Sciatic nerve (tissue), 2 donors: ENCODE measurements at regions not wholly inside any gene's neighbourhood (a gene's known extent, or its start where the extent isn't known, plus 50 kb on each side); places are given as distances from the start of the nearest gene placed in this dataset.
"Not testable (repeated sequence)": the region's sequence is repeated elsewhere in the genome, so short reads cannot be mapped to it uniquely, and the experiment has no call there.

Experiments
- ATAC-seq: fragments of 200-7000 bp; cut with Tn5 transposase; one replicate; pipeline ENCODE4 v1.9.1; 2020; ENCODE audit warnings: mild to moderate bottlenecking, moderate library complexity
- DNase-seq: peaks from one replicate; pipeline ENCODE4 v3.0.0-alpha.2; 2020; ENCODE audit warnings: low spot score
- intact Hi-C: fragments of 100-400 bp; cut with DNase I; formaldehyde crosslinking; loops from one replicate; pipeline ENCODE4 v1.14.2; 2022
- donor health status: DM: no; HTN: no; CAD: no.
- donor health status: DM: no; HTN: no; CAD: no.

GRCh38 chr6:37580176-37580955 is 80.7 kb upstream of the CCDC167 start:
- intact Hi-C loops = no loop called here
- ATAC-seq (no peak), DNase-seq (no peak)

GRCh38 chr6:37579444-37580067 is 79.9 kb upstream of the CCDC167 start:
- DNase-seq (no peak), ATAC-seq (no peak)
- intact Hi-C loops = no loop called here

DNA sequence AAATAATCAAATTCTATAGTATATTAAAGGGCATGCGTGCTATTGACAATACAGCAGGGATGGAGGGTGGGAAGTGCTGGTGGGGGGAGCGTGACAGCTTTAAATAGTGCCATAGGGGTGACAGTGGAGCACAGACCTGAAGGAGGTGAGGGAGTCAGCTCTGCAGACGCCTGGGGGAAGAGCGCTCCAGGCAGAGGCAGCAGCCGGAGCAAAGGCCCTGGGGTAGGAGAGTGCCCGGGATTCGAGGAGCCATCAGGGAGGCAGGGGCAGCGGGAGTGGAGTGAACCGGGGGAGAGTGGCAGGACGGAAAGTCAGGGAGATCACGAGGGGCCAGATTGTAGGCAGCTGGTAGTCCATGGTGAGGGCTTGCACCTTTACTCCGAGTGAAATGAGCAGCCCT is 78.4 kb upstream of the CCDC167 start:
- no peak for ATAC-seq
- no peak for DNase-seq
- intact Hi-C loops = no loop called here

DNA sequence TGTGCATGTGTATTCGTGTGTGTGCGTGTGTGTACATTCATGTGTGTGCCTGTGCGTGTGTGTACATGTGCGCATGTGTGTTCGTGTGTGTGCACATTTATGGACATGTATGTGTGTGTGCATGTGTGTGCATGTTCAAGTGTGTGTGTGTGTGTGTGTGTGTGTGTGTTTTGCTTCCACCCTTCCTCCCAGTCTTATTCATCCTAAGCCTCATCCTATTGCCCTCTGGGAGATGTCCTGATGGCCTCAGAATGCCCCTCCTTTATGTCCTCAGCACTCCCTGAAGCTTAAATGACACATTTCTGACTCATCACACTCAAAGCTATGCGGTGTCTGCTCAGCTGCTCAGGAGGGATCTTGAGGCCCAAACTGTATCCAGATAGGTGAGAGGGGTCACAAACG is 76.6 kb upstream of the CCDC167 start:
- no peak for ATAC-seq
- intact Hi-C loops = no loop called here
- DNase-seq = no peak

GRCh38 chr6:37575221-37575620 is 75.5 kb upstream of the CCDC167 start:
- ATAC-seq (no peak), DNase-seq (no peak)
- intact Hi-C loops = no loop called here

- intact Hi-C loops = no loop called here
- ATAC-seq = no peak
Measured at GRCh38 chr6:37572334-37572733, 72.6 kb upstream of the CCDC167 start.

DNA sequence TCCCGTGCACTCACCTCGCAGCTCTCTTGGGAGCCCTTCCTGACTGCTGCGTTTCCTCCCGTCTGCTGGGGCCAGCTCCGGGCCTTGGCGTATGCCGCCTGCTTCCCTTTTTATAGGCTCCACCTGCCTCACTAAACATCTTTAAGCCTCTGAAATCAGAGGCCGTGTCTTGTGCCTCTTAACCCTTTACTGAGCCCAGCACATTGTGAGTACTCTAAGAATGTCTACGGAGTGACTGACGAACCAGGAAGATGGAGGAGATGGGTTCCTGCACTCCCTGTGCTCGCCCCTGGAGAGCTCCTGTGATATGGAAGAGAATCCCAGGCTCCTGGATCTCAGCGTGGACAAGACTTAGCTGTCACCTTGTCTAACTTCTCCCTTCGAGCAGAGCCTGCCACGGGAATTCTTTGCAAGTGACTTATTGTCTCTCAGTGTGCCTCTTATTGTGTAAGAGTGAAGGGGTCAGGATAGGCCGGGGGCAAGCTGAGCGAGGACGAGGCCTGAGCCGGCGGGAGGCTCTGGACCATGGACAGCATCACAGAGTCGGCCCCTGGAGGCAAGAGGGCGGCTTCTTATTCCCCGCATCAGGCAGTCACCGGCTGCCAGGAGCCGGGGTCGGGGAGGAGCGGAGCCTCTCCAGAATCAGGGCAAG is 70.9 kb upstream of the CCDC167 start:
- intact Hi-C loops = no loop called here
- DNase-seq (no peak), ATAC-seq (no peak)

More at GRCh38 chr6:37572334-37572733, 72.6 kb upstream of the CCDC167 start:
- DNase-seq = no peak

DNA sequence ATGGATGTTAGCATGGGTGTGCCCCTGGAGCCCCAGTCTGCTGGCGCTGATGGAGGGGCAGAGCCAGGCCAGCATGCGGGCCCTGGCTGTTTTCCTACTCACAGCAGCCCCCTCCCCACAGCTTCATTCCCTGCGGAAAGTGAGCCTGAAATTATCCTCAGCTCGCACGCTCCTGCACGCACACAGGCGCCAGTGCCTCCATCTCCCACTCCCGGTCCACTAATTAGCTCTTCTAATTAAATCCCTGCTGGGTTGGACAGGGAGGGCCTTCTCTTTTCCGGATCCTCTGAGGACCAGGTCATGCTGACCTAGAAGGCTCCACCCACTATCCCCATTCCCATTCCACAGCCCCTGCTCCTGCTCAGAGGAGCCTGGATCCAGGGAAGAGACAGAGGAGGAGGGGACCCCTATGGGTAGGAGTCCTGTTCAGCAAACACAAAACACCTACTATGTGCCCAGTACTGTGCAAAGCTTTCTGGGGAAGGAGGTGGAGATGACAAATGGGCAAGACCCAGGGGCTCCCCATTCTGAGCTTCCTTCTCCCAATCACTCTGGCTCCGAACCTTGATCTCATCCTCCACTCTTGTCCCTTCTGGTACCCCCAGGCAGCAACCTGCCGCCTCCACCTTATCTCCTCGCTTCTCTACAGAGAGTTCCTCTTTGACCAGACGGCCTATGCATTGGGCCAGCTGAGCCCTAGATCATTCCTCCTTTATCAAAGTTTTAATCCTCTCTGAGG is 70.2 kb upstream of the CCDC167 start:
- DNase-seq (no peak), ATAC-seq (no peak)
- intact Hi-C loops = loop anchor here (10.0 kb wide), 1 partner anchor 85 kb away; no protein-coding TSS in a partner anchor

DNA sequence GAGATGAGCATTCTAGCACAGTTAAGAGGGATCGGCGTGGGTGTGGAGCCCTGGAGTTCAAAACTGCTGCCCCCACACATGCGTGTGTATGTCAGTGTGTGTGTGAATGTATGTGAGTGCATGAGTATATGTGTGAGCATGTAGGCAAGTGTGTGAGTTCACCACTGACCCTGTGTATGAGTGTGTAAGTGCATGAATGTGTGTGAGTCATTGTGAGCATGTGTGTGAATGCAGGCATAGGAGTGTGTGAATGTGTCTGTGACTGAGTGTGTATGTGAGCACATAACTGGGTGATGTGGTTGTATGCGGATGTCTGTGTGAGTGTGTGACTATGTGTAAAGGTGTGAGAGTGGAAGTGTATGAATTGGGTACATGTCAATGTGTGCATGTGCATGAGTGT is 69.6 kb upstream of the CCDC167 start:
- no peak for ATAC-seq
- no peak for DNase-seq
- intact Hi-C loops = loop anchor here (10.0 kb wide), 1 partner anchor 85 kb away; no protein-coding TSS in a partner anchor

DNA sequence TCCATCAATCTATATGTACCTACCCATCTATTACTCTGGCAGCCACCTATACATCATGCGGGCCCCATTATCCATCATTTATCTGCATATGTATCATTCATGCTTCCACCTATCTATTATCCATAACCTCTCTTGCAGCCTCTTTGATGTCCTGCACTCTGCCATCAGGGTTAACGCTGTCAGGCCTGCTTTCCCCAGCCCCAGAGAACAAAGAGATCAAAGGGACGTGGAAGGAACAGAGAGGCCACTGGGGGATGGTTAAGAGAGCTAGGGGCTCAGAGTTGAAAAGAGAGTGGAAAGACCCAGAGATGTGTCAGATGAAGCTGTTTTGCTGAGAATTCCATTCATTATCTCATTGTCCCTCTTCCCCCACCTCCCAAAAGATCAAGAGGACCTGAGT is 67.3 kb upstream of the CCDC167 start:
- DNase-seq (no peak), ATAC-seq (no peak)
- intact Hi-C loops = loop anchor here (10.0 kb wide), 1 partner anchor 82 kb away; no protein-coding TSS in a partner anchor

DNA sequence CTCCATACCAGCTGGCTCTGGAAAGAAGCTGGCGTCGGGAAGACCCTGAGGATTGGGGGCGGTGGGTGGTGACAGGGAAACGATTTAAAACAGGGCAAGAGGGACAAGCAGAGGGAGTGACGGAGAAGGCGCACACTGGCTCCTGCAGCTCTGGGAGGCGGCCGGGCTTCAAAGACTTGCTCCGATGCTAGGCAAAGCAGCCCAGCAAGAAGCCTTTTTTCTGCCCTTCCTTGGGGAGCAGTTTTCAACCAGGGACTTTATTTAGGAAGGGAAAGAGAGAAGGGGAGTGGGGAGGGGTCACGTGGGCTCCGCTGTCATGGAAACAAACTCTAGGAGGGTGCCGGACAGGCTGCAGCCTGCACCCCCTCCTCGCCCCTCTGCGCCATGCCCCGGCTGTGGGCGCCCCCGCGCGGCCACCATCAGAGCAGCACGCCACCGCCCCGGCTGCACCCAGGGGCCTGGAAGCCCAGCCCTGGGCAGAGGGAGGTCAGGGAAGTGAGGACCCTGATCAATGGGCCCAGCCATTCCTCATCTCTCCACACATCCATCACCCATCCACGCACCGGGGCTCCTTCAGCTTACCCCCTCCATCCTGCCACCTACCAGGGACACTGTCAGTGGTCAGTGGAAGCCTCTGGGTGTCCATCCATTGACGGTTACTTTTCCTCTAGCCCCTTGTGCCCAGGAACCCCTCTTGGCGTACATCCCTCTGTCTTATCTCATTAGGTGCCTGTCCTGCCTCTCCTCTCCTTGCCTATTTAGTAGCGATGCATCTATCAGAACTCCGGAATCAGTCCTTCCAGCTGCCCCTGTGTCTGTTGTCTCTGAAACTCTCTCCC is 66.6 kb upstream of the CCDC167 start:
- ATAC-seq (peak; percentile 82), DNase-seq (peak; percentile 70)
- intact Hi-C loops = loop anchor here (10.0 kb wide), 1 partner anchor 82 kb away; no protein-coding TSS in a partner anchor

- no peak for DNase-seq
- ATAC-seq = peak; percentile 26
- intact Hi-C loops = loop anchor here (10.0 kb wide), 1 partner anchor 81 kb away; no protein-coding TSS in a partner anchor
Measured at GRCh38 chr6:37565267-37566110, 65.8 kb upstream of the CCDC167 start.

DNA sequence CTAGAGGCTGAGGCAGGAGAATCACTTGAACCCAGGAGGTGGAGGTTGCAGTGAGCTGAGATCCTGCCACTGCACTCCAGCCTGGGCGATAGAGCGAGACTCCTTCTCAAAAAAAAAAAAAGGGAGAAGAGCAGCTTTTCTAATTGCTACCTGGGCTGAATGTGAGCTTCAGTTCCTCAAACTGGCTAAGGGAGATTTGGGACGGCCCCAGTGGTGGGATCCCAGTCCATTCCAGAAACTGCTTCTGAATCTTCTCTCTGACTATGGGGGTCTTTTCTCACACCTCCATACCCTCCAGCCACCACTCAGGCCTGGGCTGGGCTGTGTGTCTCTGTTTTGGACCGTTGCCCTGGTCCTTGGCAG is 63.2 kb upstream of the CCDC167 start:
- ATAC-seq, DNase-seq: not testable (repeated sequence)
- intact Hi-C loops = loop anchor here (10.0 kb wide), 1 partner anchor 78 kb away; no protein-coding TSS in a partner anchor

DNA sequence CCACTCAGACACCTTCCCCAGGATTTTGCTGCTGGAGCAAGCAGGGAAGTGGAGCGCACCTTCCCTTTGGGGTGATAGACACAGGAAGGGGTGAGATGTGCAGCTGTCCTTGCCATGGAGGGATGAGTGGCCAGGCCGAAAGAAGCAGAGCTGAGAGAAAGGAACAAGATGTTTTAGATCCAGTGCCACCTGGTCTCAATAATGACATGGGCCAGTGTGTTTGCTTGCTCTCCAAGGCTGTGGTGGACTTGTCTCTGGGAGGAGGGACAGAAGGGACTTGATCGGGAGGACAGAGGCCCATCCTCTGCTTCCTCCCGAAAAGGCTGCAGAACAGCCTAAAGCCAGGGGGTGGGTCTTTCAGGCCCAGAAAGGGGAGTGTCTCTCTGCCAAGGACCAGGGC is 61.7 kb upstream of the CCDC167 start:
- DNase-seq (no peak), ATAC-seq (no peak)
- intact Hi-C loops = loop anchor here (10.0 kb wide), 1 partner anchor 77 kb away; no protein-coding TSS in a partner anchor

- ATAC-seq = no peak
- no peak for DNase-seq
- intact Hi-C loops = loop anchor here (10.0 kb wide), 1 partner anchor 76 kb away; no protein-coding TSS in a partner anchor
Measured at GRCh38 chr6:37560737-37561103, 61.0 kb upstream of the CCDC167 start.

- ATAC-seq (no peak), DNase-seq (no peak)
- intact Hi-C loops = no loop called here
Measured at GRCh38 chr6:37559501-37559900, 59.8 kb upstream of the CCDC167 start.

DNA sequence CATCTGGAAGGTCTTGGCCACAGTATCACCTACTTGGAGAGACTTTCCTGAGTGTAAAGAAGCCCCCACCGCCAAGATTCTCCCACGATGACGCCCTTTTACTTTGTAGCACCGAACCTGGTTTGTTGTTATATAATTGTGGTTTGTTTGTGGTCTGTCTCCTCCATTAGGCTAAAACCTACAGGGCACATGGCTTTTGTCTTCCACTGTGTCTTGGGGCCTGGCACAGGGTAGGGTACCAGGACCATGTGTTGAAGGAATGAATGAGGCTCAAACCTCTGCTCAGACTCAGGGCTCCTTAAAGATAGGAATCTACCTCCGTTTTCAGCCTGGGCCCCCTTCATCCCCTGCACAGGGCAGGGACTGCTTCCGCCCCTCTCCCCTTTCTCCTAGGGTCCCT is 59.4 kb upstream of the CCDC167 start:
- ATAC-seq = no peak
- intact Hi-C loops = no loop called here
- no peak for DNase-seq
